ENCODE measurements at regions not wholly inside any gene's neighbourhood (a gene's known extent, or its start where the extent isn't known, plus 50 kb on each side); places are given as distances from the start of the nearest gene placed in this dataset.

- TF ChIP-seq CTCF (IDR thresholded peaks at IDR 0.05; ENCODE audit: low read depth, low read length, poor library complexity, severe bottlenecking) (no peak), EZH2phosphoT487 (IDR thresholded peaks at IDR 0.05; ENCODE audit: borderline replicate concordance, low read length) (no peak)
These were observed 1348.8 kb downstream of the PCDH18 start for GRCh38 chr4:136183513-136183912.
